HFFc6 (cell line): ENCODE measurements at regions not wholly inside any gene's neighbourhood (a gene's known extent, or its start where the extent isn't known, plus 50 kb on each side); places are given as distances from the start of the nearest gene placed in this dataset.

Experiments used
- DNase-seq: peaks from one replicate; pipeline ENCODE4 v3.0.0-alpha.2; 2018
- H3K27ac Mint-ChIP-seq: 2 replicates; pipeline ENCODE4 v1.8.0; 2020; ENCODE audit warnings: mild to moderate bottlenecking, mixed read lengths
- H3K27me3 Mint-ChIP-seq: 2 replicates; pipeline ENCODE4 v1.8.0; 2021; ENCODE audit warnings: mild to moderate bottlenecking, moderate library complexity, mixed read lengths; ENCODE audit not compliant: insufficient read depth
- H3K36me3 Mint-ChIP-seq: 2 replicates; pipeline ENCODE4 v1.8.0; 2021; ENCODE audit warnings: low read depth, mixed read lengths
- H3K4me1 Mint-ChIP-seq: 2 replicates; pipeline ENCODE4 v1.8.0; 2020; ENCODE audit warnings: low read depth, mixed read lengths
- H3K4me3 Mint-ChIP-seq: 2 replicates; pipeline ENCODE4 v1.8.0; 2020; ENCODE audit warnings: mild to moderate bottlenecking, moderate library complexity, mixed read lengths
- H3K9me3 Mint-ChIP-seq: 2 replicates; pipeline ENCODE4 v1.8.0; 2020; ENCODE audit warnings: mild to moderate bottlenecking, mixed read lengths
- TF ChIP-seq, protein P1 (sequence below): fragments of 200-600 bp; sonication (generic); IDR thresholded peaks from 2 replicates; pipeline ENCODE4 v1.5.0; 2021; ENCODE audit warnings: antibody characterized with exemption, mild to moderate bottlenecking

DNA sequence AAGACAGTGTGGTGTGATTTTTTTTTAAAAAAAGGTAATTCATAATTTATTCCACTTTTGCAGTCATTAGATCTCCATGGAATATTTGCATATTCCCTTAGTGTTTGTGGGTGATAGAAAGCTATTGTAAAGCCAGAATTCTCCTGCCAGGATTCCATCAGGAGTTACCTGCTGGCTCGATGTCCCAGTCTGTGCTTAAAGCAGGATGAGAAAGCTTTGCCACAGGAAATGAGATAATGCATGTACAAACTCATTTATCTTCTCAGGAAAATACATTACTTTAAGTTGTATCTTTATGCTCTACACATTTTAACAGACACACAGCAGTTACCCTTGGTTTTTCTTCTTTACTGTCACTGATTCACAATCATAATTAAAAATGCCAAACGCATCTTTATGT, 553.0 kb downstream of the CD109 start:
- H3K9me3 Mint-ChIP-seq, result no peaks in the 10 kb centered on the region

DNA sequence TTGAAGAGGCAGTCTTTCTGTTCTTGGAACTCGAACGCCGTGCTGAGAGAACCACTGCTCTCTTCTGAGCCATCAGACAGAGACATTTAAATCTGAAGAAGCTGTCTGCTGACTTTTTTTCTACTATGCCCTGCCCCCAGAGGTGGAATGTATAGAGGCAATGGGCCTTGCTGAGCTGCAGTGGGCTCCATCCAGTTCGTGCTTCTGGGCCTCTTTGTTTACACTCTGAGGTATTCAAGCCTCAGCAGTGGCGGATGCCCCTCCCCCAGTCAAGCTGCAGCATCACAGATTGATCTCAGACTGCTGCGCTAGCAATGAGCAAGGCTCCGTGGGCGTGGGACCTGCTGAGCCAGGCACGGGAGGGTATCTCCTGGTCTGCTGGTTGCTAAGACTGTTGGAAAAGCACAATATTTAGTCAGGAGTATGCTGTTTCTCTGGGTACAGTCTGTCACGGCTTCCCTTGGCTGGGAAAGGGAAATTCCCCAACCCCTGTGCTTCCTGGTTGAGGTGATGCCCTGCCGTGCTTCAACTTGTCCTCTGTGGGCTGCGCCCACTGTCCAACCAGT, 526.8 kb downstream of the CD109 start:
- Mint-ChIP-seq H3K27ac (no peak overlapping the region), H3K4me3 (no peak overlapping the region), H3K36me3 (no peaks in the 10 kb centered on the region), H3K27me3 (peaks cover 5% of the 10 kb centered on the region), H3K4me1 (no peaks in the 10 kb centered on the region), H3K9me3 (no peaks in the 10 kb centered on the region)
- TF ChIP-seq, protein P1, sequence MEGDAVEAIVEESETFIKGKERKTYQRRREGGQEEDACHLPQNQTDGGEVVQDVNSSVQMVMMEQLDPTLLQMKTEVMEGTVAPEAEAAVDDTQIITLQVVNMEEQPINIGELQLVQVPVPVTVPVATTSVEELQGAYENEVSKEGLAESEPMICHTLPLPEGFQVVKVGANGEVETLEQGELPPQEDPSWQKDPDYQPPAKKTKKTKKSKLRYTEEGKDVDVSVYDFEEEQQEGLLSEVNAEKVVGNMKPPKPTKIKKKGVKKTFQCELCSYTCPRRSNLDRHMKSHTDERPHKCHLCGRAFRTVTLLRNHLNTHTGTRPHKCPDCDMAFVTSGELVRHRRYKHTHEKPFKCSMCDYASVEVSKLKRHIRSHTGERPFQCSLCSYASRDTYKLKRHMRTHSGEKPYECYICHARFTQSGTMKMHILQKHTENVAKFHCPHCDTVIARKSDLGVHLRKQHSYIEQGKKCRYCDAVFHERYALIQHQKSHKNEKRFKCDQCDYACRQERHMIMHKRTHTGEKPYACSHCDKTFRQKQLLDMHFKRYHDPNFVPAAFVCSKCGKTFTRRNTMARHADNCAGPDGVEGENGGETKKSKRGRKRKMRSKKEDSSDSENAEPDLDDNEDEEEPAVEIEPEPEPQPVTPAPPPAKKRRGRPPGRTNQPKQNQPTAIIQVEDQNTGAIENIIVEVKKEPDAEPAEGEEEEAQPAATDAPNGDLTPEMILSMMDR, result no peak
- no peak for DNase-seq

More for the DNA sequence above, 553.0 kb downstream of the CD109 start:
- Mint-ChIP-seq H3K27ac (no peak overlapping the region), H3K4me3 (no peak overlapping the region), H3K27me3 (no peaks in the 10 kb centered on the region), H3K36me3 (no peaks in the 10 kb centered on the region), H3K4me1 (peaks cover 33% of the 10 kb centered on the region)
- no peak for DNase-seq
- TF ChIP-seq, protein P1, result no peak

DNA sequence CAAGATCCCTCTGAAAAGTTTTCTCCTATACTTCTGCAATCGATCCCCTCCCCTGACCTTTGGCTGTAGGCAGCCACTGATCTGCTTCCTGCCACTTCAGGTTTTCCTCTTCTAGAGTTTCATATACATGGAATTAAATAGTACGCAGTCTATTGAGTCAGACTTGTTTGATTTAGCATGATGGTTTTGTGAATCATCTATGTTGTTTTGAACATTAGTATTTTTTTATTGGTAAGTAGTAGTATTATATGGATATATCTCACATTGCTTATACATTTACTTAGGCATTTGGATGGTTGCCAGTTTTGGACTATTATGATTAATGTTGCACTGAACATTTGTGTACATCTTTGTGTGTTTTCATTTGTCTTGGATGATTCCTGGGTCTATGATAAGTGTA, 518.0 kb downstream of the CD109 start:
- no peak for DNase-seq
- Mint-ChIP-seq H3K9me3 (no peaks in the 10 kb centered on the region), H3K27ac (no peak overlapping the region), H3K4me3 (no peak overlapping the region), H3K4me1 (no peaks in the 10 kb centered on the region), H3K27me3 (no peaks in the 10 kb centered on the region), H3K36me3 (no peaks in the 10 kb centered on the region)
- TF ChIP-seq, protein P1, result no peak

DNA sequence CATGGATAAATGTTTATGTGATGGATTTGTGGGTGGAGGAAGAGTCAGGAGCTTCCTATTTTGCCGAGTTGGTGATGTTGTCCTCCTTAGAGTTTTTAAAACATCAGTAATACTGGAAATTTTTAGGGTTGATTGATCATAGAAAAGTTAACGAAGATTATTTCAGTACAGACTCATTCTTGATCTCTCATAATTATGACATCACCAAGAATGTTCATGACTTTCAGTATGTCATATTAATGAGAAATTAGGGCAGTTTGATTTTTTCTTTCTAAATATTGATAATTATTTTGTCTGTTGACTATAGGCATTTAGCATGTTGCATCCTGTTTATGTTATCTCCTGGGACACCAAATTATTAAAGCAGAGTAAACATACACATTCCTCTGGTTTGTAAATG, 512.2 kb downstream of the CD109 start:
- peaks cover 17% of the 10 kb centered on the region for H3K9me3 Mint-ChIP-seq
- peaks cover 2% of the 10 kb centered on the region; the same call in 1 of the 2 replicates for H3K27me3 Mint-ChIP-seq
- peaks cover 5% of the 10 kb centered on the region; the same call in 1 of the 2 replicates for H3K36me3 Mint-ChIP-seq
- H3K4me3 Mint-ChIP-seq, result no peak overlapping the region
- H3K4me1 Mint-ChIP-seq, result no peaks in the 10 kb centered on the region
- H3K27ac Mint-ChIP-seq, result no peak overlapping the region
- DNase-seq, result no peak
- TF ChIP-seq, protein P1, result no peak

DNA sequence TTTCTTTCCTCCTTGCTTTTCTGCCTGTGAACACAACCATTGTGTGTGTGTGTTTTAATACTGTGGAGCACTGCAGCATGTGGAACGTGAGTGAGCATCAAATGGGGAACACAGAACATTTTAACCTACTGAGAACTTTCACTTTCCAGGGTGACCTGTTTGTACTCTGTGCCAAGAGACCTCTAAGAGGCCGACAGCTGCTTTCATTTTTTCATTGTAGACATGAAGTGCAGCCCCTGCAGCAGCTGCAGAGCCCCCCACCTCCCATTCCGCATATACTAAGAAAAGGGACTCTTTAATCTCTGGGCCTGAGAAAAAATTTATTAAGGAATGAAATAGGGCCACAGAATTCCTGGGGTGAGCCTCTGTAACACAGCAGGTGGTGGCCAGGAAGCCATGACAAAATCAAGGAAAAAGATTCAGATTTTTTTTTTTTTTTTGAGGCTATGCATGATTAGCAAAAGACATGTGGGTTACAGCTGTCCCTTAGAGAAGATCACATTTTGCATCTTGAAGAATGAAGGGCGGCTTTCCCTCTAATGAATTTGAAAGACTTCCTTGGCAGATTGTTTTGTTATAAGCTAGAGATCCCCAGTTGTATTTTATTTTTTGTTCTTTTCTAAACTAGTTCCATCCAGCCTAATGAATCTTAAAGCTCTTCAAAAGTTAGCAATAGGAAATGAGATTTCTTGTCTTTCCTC, 503.4 kb downstream of the CD109 start:
- TF ChIP-seq, protein P1, result no peak
- H3K27ac Mint-ChIP-seq, result no peak overlapping the region
- peaks cover 2% of the 10 kb centered on the region; the same call in 1 of the 2 replicates for H3K27me3 Mint-ChIP-seq
- H3K4me1 Mint-ChIP-seq, result no peaks in the 10 kb centered on the region
- no peak overlapping the region for H3K4me3 Mint-ChIP-seq
- H3K36me3 Mint-ChIP-seq, result no peaks in the 10 kb centered on the region
- no peak for DNase-seq
- H3K9me3 Mint-ChIP-seq, result no peaks in the 10 kb centered on the region
